C4-2B (cell line): ENCODE measurements at regions not wholly inside any gene's neighbourhood (a gene's known extent, or its start where the extent isn't known, plus 50 kb on each side); places are given as distances from the start of the nearest gene placed in this dataset.
"Not testable (repeated sequence)": the region's sequence is repeated elsewhere in the genome, so short reads cannot be mapped to it uniquely, and the experiment has no call there.

Experiments
- H3K27ac ChIP-seq: fragments of 450-650 bp; 2 replicates; pipeline ENCODE4 v1.5.1; 2017
- CTCF ChIP-seq: fragments of 450-650 bp; conservative IDR thresholded peaks from 2 replicates; pipeline ENCODE4 v1.5.1; 2017; ENCODE audit warnings: mild to moderate bottlenecking
- ZFX ChIP-seq: fragments of 450-650 bp; IDR thresholded peaks from 2 replicates; pipeline ENCODE4 v1.6.1; 2017

GRCh38 chr6:102918161-102918560, 1524.7 kb downstream of the GRIK2 start:
- H3K27ac ChIP-seq = no peak overlapping the region
- no peak for TF ChIP-seq ZFX
- no peak for TF ChIP-seq CTCF

- TF ChIP-seq CTCF (no peak), ZFX (no peak)
- no peak overlapping the region for H3K27ac ChIP-seq
These were observed 1518.1 kb downstream of the GRIK2 start for GRCh38 chr6:102911571-102911970.

- H3K27ac ChIP-seq = not testable (repeated sequence)
These were observed 1517.2 kb downstream of the GRIK2 start for GRCh38 chr6:102910701-102911139.

- TF ChIP-seq CTCF (no peak), ZFX (no peak)
- H3K27ac ChIP-seq = no peak overlapping the region
These were observed 1513.7 kb downstream of the GRIK2 start for GRCh38 chr6:102907181-102907580.

DNA sequence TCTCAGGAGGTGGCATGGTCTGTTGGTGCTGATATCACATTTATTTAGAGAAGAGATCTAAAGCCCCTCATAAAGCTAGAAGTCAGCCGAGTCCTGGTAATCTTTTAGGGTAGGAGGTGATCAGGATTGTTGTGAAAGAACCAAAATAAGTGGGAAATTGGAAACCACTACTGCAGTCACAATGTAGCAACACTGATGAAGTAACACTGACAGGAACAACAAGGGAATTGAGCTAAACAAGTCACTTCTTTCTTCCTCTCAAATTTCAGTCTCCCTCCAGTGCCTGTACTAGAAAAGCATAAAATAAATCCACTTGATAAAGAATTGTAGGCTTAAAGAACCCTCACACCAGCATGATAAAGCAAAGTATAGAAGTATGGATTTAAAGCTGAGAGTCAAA, 1509.0 kb downstream of the GRIK2 start:
- no peak overlapping the region for H3K27ac ChIP-seq
- TF ChIP-seq CTCF (no peak), ZFX (no peak)

DNA sequence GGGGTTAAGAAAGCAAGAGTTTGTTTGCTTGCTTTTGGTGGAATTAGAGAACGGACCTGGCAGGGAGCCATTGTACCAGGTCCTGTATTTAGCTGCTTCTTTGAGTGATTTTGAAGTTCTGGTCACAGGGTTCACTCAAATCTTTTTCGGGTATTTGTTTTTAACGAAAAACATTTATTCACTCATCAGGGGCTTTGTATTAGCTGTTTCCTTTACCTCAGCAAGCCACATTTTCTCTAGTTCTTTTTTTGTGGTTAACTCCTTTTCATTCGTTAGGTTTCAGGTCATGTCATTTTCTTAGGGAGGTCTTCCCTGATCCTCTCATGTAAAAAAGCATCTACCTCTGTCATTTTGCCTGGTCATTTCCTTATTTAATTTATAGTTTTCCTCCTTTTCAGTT, 1502.2 kb downstream of the GRIK2 start:
- H3K27ac ChIP-seq = no peak overlapping the region
- TF ChIP-seq ZFX (no peak), CTCF (no peak)

GRCh38 chr6:102885165-102885564, 1491.7 kb downstream of the GRIK2 start:
- no peak for TF ChIP-seq CTCF
- TF ChIP-seq ZFX = no peak
- no peak overlapping the region for H3K27ac ChIP-seq

DNA sequence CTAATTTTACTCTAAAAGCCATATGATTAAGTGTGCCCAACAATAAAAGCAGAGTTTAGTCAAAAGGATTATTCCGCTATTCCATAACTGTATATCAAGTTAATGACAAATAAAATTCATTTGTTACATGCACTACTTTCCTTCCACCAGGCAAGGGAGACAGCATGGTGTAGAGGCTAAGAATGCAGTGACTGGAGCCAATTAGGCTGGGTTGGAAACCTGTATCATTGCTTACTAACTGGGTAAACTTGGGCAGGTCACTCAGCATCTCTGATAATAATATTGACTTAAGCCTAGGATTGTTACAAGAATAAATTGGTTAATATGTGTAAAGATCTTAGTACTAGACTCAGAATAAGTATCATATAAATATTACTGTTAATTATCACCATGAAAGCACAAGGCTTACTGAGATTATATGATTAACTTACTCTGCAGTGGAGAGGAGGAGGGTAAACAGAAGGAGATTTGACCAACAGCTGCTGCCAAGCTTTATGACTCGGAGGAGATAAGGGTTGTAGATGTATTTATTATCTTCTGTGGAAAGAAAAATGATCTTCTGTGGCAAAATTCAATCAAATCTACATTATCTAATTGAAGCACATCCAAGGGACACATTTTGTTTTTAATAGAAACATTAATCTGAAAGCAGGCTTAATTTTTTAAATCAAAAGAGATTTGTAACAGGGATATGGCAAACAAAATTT, 1459.9 kb downstream of the GRIK2 start:
- no peak overlapping the region for H3K27ac ChIP-seq
- TF ChIP-seq CTCF (peak; percentile 1; the same call in 1 of the 2 replicates), ZFX (no peak)
